H1 (cell line): ENCODE measurements at regions not wholly inside any gene's neighbourhood (a gene's known extent, or its start where the extent isn't known, plus 50 kb on each side); places are given as distances from the start of the nearest gene placed in this dataset.

Experiments
- CTCF ChIA-PET: fragments of 300-600 bp; sonication (Branson Sonifier 250); formaldehyde crosslinking; loops from one replicate; lab custom pipeline; 2021; ENCODE audit not compliant: partially characterized antibody; lab: Charles Lee
- POLR2A ChIA-PET: fragments of 300-600 bp; sonication (Branson Sonifier 250); formaldehyde crosslinking; loops from one replicate; lab custom pipeline; 2021; ENCODE audit warnings: inconsistent platforms; ENCODE audit not compliant: partially characterized antibody; lab: Charles Lee
- DNase-seq, 2 experiments: peaks; one replicate each; pipeline versions ENCODE4 v3.0.0 to v3.0.0-alpha.2; 2010 to 2022; ENCODE audit warnings: low spot score in 2 of 2, low read depth in 1 of 2, mixed read lengths in 1 of 2
- FAIRE-seq: peaks from 2 replicates; lab custom pipeline; 2011; peaks lifted over from hg19 to GRCh38; lab: Jason Lieb, UNC
- H2AFZ ChIP-seq: 2 replicates; pipeline ENCODE4 v1.8.1; 2012; ENCODE audit warnings: low read length, inconsistent platforms
- H2AK5ac ChIP-seq: 2 replicates; pipeline ENCODE4 v1.6.1; 2013; ENCODE audit warnings: low read depth, low read length
- H2BK120ac ChIP-seq: replicated peaks from 2 replicates; pipeline ENCODE3; 2013; ENCODE audit warnings: low read depth, low read length, inconsistent platforms
- H2BK12ac ChIP-seq: 2 replicates; pipeline ENCODE4 v1.6.1; 2013; ENCODE audit warnings: low read depth, low read length
- H2BK15ac ChIP-seq: 2 replicates; pipeline ENCODE4 v1.6.1; 2013; ENCODE audit warnings: low read length
- H2BK20ac ChIP-seq: 2 replicates; pipeline ENCODE4 v1.6.1; 2013; ENCODE audit warnings: low read length
- H2BK5ac ChIP-seq: 2 replicates; pipeline ENCODE4 v1.6.1; 2013; ENCODE audit warnings: low read depth, low read length
- H3K14ac ChIP-seq: 2 replicates; pipeline ENCODE4 v1.6.1; 2013; ENCODE audit warnings: inconsistent platforms; ENCODE audit not compliant: insufficient read length
- H3K18ac ChIP-seq: 2 replicates; pipeline ENCODE4 v1.6.1; 2013; ENCODE audit warnings: low read length; ENCODE audit errors: extremely low read depth
- H3K23ac ChIP-seq: 2 replicates; pipeline ENCODE4 v1.6.1; 2013; ENCODE audit warnings: inconsistent platforms; ENCODE audit not compliant: insufficient read length
- H3K23me2 ChIP-seq: 2 replicates; pipeline ENCODE4 v1.6.1; 2013; ENCODE audit warnings: low read depth, low read length
- H3K27ac ChIP-seq: 2 replicates; pipeline ENCODE4 v1.6.1; 2011; ENCODE audit warnings: low read depth, low read length, inconsistent platforms
- H3K27me3 ChIP-seq, 4 experiments: replicated peaks in 1 of 4; 1 replicate in 1 of 4; 2 replicates in 3 of 4; pipeline versions ENCODE4 v1.6.1 to v1.8.1; 2011 to 2013; ENCODE audit warnings: low read length in 3 of 4, mild to moderate bottlenecking in 3 of 4, inconsistent platforms in 2 of 4, mixed read lengths in 2 of 4, moderate library complexity in 1 of 4; ENCODE audit not compliant: control insufficient read depth in 3 of 4, insufficient read depth in 3 of 4; ENCODE audit errors: extremely low read depth in 1 of 4
- H3K36me3 ChIP-seq, 4 experiments: 2 replicates each; pipeline versions ENCODE4 v1.6.1 to v1.8.1; 2011 to 2013; ENCODE audit warnings: mild to moderate bottlenecking in 4 of 4, low read length in 3 of 4, moderate library complexity in 2 of 4, control low read depth in 1 of 4, inconsistent platforms in 1 of 4; ENCODE audit not compliant: insufficient read depth in 4 of 4, control insufficient read depth in 2 of 4
- H3K4ac ChIP-seq: replicated peaks from 2 replicates; pipeline ENCODE3; 2013; ENCODE audit warnings: low read length, low read depth, mixed read lengths, inconsistent platforms; ENCODE audit not compliant: insufficient read length
- H3K4me1 ChIP-seq, 4 experiments: replicated peaks in 1 of 4; 1 replicate in 1 of 4; 2 replicates in 3 of 4; pipeline versions ENCODE4 v1.6.1 to v1.8.1; 2011 to 2013; ENCODE audit warnings: low read length in 3 of 4, inconsistent platforms in 2 of 4, mixed read lengths in 1 of 4; ENCODE audit not compliant: insufficient read depth in 4 of 4, control insufficient read depth in 3 of 4
- H3K4me2 ChIP-seq, 2 experiments: 2 replicates each; pipeline versions ENCODE4 v1.6.1 to v1.8.1; 2011 to 2013; ENCODE audit warnings: low read depth in 2 of 2, low read length in 2 of 2, control low read depth in 1 of 2, inconsistent platforms in 1 of 2, mild to moderate bottlenecking in 1 of 2; ENCODE audit not compliant: insufficient read depth in 1 of 2
- H3K4me3 ChIP-seq, 4 experiments: fragments of 200-600, 300-600 bp in 1 of 4; sonication (generic), shearing (Covaris generic), sonication (Bioruptor Twin) in 1 of 4; 2 replicates each; pipeline versions ENCODE4 v1.5.1 to v1.8.1; 2011 to 2016; ENCODE audit warnings: low read length in 4 of 4, low read depth in 3 of 4, control low read depth in 2 of 4, inconsistent platforms in 2 of 4, mild to moderate bottlenecking in 2 of 4, mixed read lengths in 1 of 4, moderate library complexity in 1 of 4; ENCODE audit not compliant: insufficient read depth in 2 of 4; ENCODE audit errors: extremely low read depth in 1 of 4
- H3K56ac ChIP-seq: replicated peaks from 2 replicates; pipeline ENCODE3; 2013; ENCODE audit warnings: low read depth, mild to moderate bottlenecking, mixed read lengths, low read length, inconsistent platforms; ENCODE audit not compliant: insufficient read length
- H3K79me1 ChIP-seq: 2 replicates; pipeline ENCODE4 v1.6.1; 2013; ENCODE audit warnings: low read depth, low read length, control low read depth
- H3K79me2 ChIP-seq, 2 experiments: 2 replicates each; pipeline versions ENCODE4 v1.6.1 to v1.8.1; 2012 to 2013; ENCODE audit warnings: low read length in 2 of 2, mild to moderate bottlenecking in 2 of 2, inconsistent platforms in 1 of 2; ENCODE audit not compliant: insufficient read depth in 2 of 2, control insufficient read depth in 1 of 2
- H3K9ac ChIP-seq, 4 experiments: replicated peaks in 1 of 4; 1 replicate in 1 of 4; 2 replicates in 3 of 4; pipeline versions ENCODE4 v1.6.1 to v1.8.1; 2011 to 2013; ENCODE audit warnings: low read depth in 3 of 4, low read length in 3 of 4, control low read depth in 2 of 4, mild to moderate bottlenecking in 2 of 4, moderate library complexity in 2 of 4, inconsistent platforms in 1 of 4; ENCODE audit errors: extremely low read depth in 1 of 4
- H3K9me3 ChIP-seq, 2 experiments: 2 replicates each; pipeline versions ENCODE4 v1.6.1 to v1.8.1; 2012 to 2013; ENCODE audit warnings: mild to moderate bottlenecking in 2 of 2, moderate library complexity in 2 of 2, control low read depth in 1 of 2, inconsistent platforms in 1 of 2, low read depth in 1 of 2, low read length in 1 of 2, mixed read lengths in 1 of 2; ENCODE audit not compliant: insufficient read depth in 2 of 2
- H4K20me1 ChIP-seq, 2 experiments: replicated peaks in 1 of 2; 2 replicates each; pipeline versions ENCODE3 to v1.8.1; 2011 to 2013; ENCODE audit warnings: inconsistent platforms in 2 of 2, low read length in 2 of 2, mild to moderate bottlenecking in 1 of 2; ENCODE audit not compliant: insufficient read depth in 2 of 2, control insufficient read depth in 1 of 2
- H4K5ac ChIP-seq: 2 replicates; pipeline ENCODE4 v1.6.1; 2013; ENCODE audit warnings: low read length, low read depth, mixed read lengths, inconsistent platforms; ENCODE audit not compliant: insufficient read length
- H4K8ac ChIP-seq: 2 replicates; pipeline ENCODE4 v1.8.0; 2013; ENCODE audit warnings: mild to moderate bottlenecking, moderate library complexity, low read length, inconsistent platforms; ENCODE audit not compliant: insufficient read depth; ENCODE audit errors: extremely low read depth
- H4K91ac ChIP-seq: replicated peaks from 2 replicates; pipeline ENCODE3; 2013; ENCODE audit warnings: low read length, mixed read lengths, inconsistent platforms; ENCODE audit not compliant: insufficient read length
- CHD2 ChIP-seq: IDR thresholded peaks from 2 replicates; pipeline ENCODE4 v1.6.1; 2012; ENCODE audit warnings: low read length, improper control_type of control experiment
- CTCF ChIP-seq, 3 experiments: IDR thresholded peaks; 1 replicate in 2 of 3; 2 replicates in 1 of 3; pipeline versions ENCODE4 v1.5.1 to v1.6.1; 2011; ENCODE audit warnings: low read length in 3 of 3, mild to moderate bottlenecking in 3 of 3, inconsistent platforms in 2 of 3, low read depth in 1 of 3, moderate library complexity in 1 of 3; ENCODE audit not compliant: insufficient read depth in 1 of 3; ENCODE audit errors: control extremely low read depth in 1 of 3
- WGBS, 2 experiments: shearing (Covaris generic) in 1 of 2; methylation state at CpG; one replicate each; pipeline versions ENCODE4 v1.1.6 to v1.1.7; 2013 to 2015; ENCODE audit warnings: low lambda C conversion rate in 2 of 2, mixed read lengths in 2 of 2, inconsistent platforms in 1 of 2, low coverage in 1 of 2, missing lambda C conversion rate in 1 of 2; ENCODE audit not compliant: insufficient replicate concordance in 2 of 2, insufficient coverage in 1 of 2, insufficient read length in 1 of 2; ENCODE audit errors: extremely low coverage in 1 of 2, missing lambda C conversion rate in 1 of 2; 5-methylcytosine and 5-hydroxymethylcytosine counted together

- H3K4me3 ChIP-seq: no peak overlapping the region
- no peak overlapping the region for H3K56ac ChIP-seq
- H2BK20ac ChIP-seq: no peak overlapping the region
- H4K8ac ChIP-seq: no peak overlapping the region
- no peak overlapping the region for H3K9ac ChIP-seq
- H2AK5ac ChIP-seq: no peak overlapping the region
- no peak overlapping the region for H3K18ac ChIP-seq
- H3K9me3 ChIP-seq: no peaks in the 10 kb centered on the region
- no peaks in the 10 kb centered on the region for H3K23me2 ChIP-seq
- no peak overlapping the region for H2AFZ ChIP-seq
- no peak overlapping the region for H2BK5ac ChIP-seq
- WGBS, 2 experiments: 95% methylated on average over 1 of the region's 1 CpG; no CpG with 5 or more reads in 1 of the 2 experiments
- H4K5ac ChIP-seq: no peak overlapping the region
- POLR2A ChIA-PET: no interaction called here
- no peak overlapping the region for H3K4me2 ChIP-seq
- no peak overlapping the region for H3K27ac ChIP-seq
- H4K20me1 ChIP-seq: no peaks in the 10 kb centered on the region
- no peak for TF ChIP-seq CTCF (IDR thresholded peaks at IDR 0.05; ENCODE audit: control extremely low read depth in 1 of 3, insufficient read depth in 1 of 3, low read depth in 1 of 3, low read length in 3 of 3)
- no peak for TF ChIP-seq CHD2
- H3K4ac ChIP-seq: no peak overlapping the region
- no peaks in the 10 kb centered on the region for H3K79me1 ChIP-seq
- H2BK12ac ChIP-seq: no peak overlapping the region
- no peaks in the 10 kb centered on the region for H3K79me2 ChIP-seq
- H3K23ac ChIP-seq: no peak overlapping the region
- CTCF ChIA-PET: no interaction called here
- no peak overlapping the region for H3K14ac ChIP-seq
- no peak for FAIRE-seq
- no peak for DNase-seq
- no peaks in the 10 kb centered on the region for H3K27me3 ChIP-seq
- no peak overlapping the region for H2BK120ac ChIP-seq
- H2BK15ac ChIP-seq: no peak overlapping the region
- no peaks in the 10 kb centered on the region for H3K36me3 ChIP-seq
- H4K91ac ChIP-seq: no peak overlapping the region
- no peaks in the 10 kb centered on the region; a peak in 1 of 7 replicates for H3K4me1 ChIP-seq
Measured at GRCh38 chr12:88810806-88811205, 230.5 kb upstream of the KITLG start.
